IMR-90 (cell line): ENCODE measurements at regions not wholly inside any gene's neighbourhood (a gene's known extent, or its start where the extent isn't known, plus 50 kb on each side); places are given as distances from the start of the nearest gene placed in this dataset.

Source experiments
- BHLHE40 ChIP-seq: fragments of 150-350 bp; IDR thresholded peaks from 2 replicates; pipeline ENCODE4 v1.6.1; 2016; ENCODE audit warnings: mild to moderate bottlenecking, low read depth, low read length
- CEBPB ChIP-seq: IDR thresholded peaks from 2 replicates; pipeline ENCODE4 v1.6.1; 2012; ENCODE audit warnings: low read depth, low read length, improper control_type of control experiment
- CHD1 ChIP-seq: IDR thresholded peaks from 2 replicates; pipeline ENCODE4 v1.6.1; 2012; ENCODE audit warnings: low read depth, low read length, improper control_type of control experiment
- POLR2A ChIP-seq: IDR thresholded peaks from 2 replicates; pipeline ENCODE4 v1.6.1; 2012; ENCODE audit warnings: mild to moderate bottlenecking, low read depth, low read length
- RAD21 ChIP-seq: IDR thresholded peaks from 2 replicates; pipeline ENCODE4 v1.6.1; 2012; ENCODE audit warnings: low read length, improper control_type of control experiment
- RCOR1 ChIP-seq: IDR thresholded peaks from 2 replicates; pipeline ENCODE4 v1.6.1; 2012; ENCODE audit warnings: mild to moderate bottlenecking, low read length, improper control_type of control experiment; ENCODE audit not compliant: insufficient replicate concordance
- RFX5 ChIP-seq: IDR thresholded peaks from 2 replicates; pipeline ENCODE4 v1.8.0; 2012; ENCODE audit warnings: low read depth, mild to moderate bottlenecking, low read length, moderate library complexity
- USF2 ChIP-seq: fragments of 150-350 bp; IDR thresholded peaks from 2 replicates; pipeline ENCODE4 v1.6.1; 2017; ENCODE audit warnings: mild to moderate bottlenecking, antibody characterized with exemption, low read length, low read depth
- TF ChIP-seq, protein P1 (sequence below): conservative IDR thresholded peaks from 2 replicates; pipeline ENCODE4 v1.5.1; 2012; ENCODE audit warnings: mild to moderate bottlenecking, low read depth, low read length, improper control_type of control experiment

DNA sequence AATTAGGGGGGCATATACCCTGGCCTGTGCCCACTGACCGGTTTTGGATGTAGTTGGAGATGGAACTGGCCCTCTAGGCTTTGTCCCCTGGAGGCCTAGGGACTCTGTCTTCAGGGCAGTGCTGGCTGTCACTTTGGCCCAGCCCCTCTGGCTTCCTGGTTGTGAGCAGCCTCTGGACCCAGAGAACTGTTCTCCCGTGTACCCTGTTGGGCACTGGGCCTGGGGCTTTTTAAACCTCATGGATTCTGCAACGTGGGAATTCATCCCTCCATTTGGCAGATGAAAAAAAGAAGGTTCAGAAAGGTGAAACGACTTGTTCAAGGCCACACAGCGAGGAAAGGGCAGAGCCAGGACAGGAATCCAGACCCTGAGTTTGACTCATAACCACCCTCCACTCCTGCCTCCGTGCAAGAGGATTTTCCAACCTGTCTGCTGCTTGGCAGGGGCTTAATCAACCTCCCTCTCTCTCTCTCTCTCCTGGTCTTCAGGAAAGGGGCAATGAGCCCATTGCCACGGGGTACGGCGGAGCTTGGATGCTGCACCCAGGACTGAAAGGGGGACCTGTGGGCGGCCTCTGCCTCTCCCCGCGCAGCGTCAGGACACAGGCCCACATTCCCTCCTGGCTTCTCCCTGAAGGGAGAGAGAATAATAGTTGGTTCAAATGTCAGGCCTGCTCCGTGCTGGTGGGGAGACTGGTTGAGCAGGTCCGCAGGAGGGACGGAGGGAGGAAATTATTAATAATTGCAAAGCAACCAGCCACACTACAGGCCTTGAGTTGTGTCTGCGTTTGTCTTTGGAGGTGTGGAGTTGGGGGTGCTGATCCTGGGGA is 56.0 kb downstream of the CEBPB start:
- TF ChIP-seq CHD1 (no peak), RCOR1 (no peak), RFX5 (no peak), RAD21 (no peak), POLR2A (no peak), BHLHE40 (no peak), CEBPB (no peak), USF2 (no peak)
- TF ChIP-seq, protein P1, sequence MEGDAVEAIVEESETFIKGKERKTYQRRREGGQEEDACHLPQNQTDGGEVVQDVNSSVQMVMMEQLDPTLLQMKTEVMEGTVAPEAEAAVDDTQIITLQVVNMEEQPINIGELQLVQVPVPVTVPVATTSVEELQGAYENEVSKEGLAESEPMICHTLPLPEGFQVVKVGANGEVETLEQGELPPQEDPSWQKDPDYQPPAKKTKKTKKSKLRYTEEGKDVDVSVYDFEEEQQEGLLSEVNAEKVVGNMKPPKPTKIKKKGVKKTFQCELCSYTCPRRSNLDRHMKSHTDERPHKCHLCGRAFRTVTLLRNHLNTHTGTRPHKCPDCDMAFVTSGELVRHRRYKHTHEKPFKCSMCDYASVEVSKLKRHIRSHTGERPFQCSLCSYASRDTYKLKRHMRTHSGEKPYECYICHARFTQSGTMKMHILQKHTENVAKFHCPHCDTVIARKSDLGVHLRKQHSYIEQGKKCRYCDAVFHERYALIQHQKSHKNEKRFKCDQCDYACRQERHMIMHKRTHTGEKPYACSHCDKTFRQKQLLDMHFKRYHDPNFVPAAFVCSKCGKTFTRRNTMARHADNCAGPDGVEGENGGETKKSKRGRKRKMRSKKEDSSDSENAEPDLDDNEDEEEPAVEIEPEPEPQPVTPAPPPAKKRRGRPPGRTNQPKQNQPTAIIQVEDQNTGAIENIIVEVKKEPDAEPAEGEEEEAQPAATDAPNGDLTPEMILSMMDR = no peak
